HFFc6 (cell line): ENCODE measurements at regions not wholly inside any gene's neighbourhood (a gene's known extent, or its start where the extent isn't known, plus 50 kb on each side); places are given as distances from the start of the nearest gene placed in this dataset.

Experiments used
- DNase-seq: peaks from one replicate; pipeline ENCODE4 v3.0.0-alpha.2; 2018
- H3K27ac Mint-ChIP-seq: 2 replicates; pipeline ENCODE4 v1.8.0; 2020; ENCODE audit warnings: mild to moderate bottlenecking, mixed read lengths
- H3K27me3 Mint-ChIP-seq: 2 replicates; pipeline ENCODE4 v1.8.0; 2021; ENCODE audit warnings: mild to moderate bottlenecking, moderate library complexity, mixed read lengths; ENCODE audit not compliant: insufficient read depth
- H3K36me3 Mint-ChIP-seq: 2 replicates; pipeline ENCODE4 v1.8.0; 2021; ENCODE audit warnings: low read depth, mixed read lengths
- H3K4me1 Mint-ChIP-seq: 2 replicates; pipeline ENCODE4 v1.8.0; 2020; ENCODE audit warnings: low read depth, mixed read lengths
- H3K4me3 Mint-ChIP-seq: 2 replicates; pipeline ENCODE4 v1.8.0; 2020; ENCODE audit warnings: mild to moderate bottlenecking, moderate library complexity, mixed read lengths
- H3K9me3 Mint-ChIP-seq: 2 replicates; pipeline ENCODE4 v1.8.0; 2020; ENCODE audit warnings: mild to moderate bottlenecking, mixed read lengths
- CTCF ChIP-seq: fragments of 200-600 bp; sonication (generic); IDR thresholded peaks from 2 replicates; pipeline ENCODE4 v1.5.0; 2021; ENCODE audit warnings: antibody characterized with exemption, mild to moderate bottlenecking

GRCh38 chr13:109369353-109370052 lies 416.9 kb downstream of the IRS2 start:
- no peaks in the 10 kb centered on the region for H3K4me1 Mint-ChIP-seq
- H3K36me3 Mint-ChIP-seq, result no peaks in the 10 kb centered on the region
- no peak overlapping the region for H3K27ac Mint-ChIP-seq
- H3K27me3 Mint-ChIP-seq, result peaks cover 5% of the 10 kb centered on the region; the same call in 1 of the 2 replicates
- H3K9me3 Mint-ChIP-seq, result no peaks in the 10 kb centered on the region; the same call in 1 of the 2 replicates
- H3K4me3 Mint-ChIP-seq, result no peak overlapping the region
- no peak for DNase-seq
- no peak for TF ChIP-seq CTCF

GRCh38 chr13:109368230-109368629 lies 418.2 kb downstream of the IRS2 start:
- TF ChIP-seq CTCF, result no peak
- DNase-seq, result no peak
- Mint-ChIP-seq H3K4me1 (no peaks in the 10 kb centered on the region), H3K9me3 (no peaks in the 10 kb centered on the region; the same call in 1 of the 2 replicates), H3K27ac (no peak overlapping the region), H3K36me3 (no peaks in the 10 kb centered on the region), H3K27me3 (peaks cover 5% of the 10 kb centered on the region; the same call in 1 of the 2 replicates), H3K4me3 (no peak overlapping the region)

GRCh38 chr13:109366525-109366924 lies 419.9 kb downstream of the IRS2 start:
- no peak for DNase-seq
- H3K27ac Mint-ChIP-seq, result no peak overlapping the region
- no peaks in the 10 kb centered on the region for H3K4me1 Mint-ChIP-seq

GRCh38 chr13:109363431-109363830 lies 423.0 kb downstream of the IRS2 start:
- no peak for DNase-seq
- H3K4me3 Mint-ChIP-seq, result no peak overlapping the region
- no peaks in the 10 kb centered on the region; the same call in 1 of the 2 replicates for H3K9me3 Mint-ChIP-seq
- H3K27ac Mint-ChIP-seq, result no peak overlapping the region
- no peaks in the 10 kb centered on the region for H3K4me1 Mint-ChIP-seq
- no peaks in the 10 kb centered on the region for H3K36me3 Mint-ChIP-seq
- TF ChIP-seq CTCF, result no peak
- H3K27me3 Mint-ChIP-seq, result no peaks in the 10 kb centered on the region; the same call in 1 of the 2 replicates

More at GRCh38 chr13:109366525-109366924, 419.9 kb downstream of the IRS2 start:
- no peak overlapping the region for H3K4me3 Mint-ChIP-seq
- H3K9me3 Mint-ChIP-seq, result no peaks in the 10 kb centered on the region; the same call in 1 of the 2 replicates
- no peak for TF ChIP-seq CTCF
- peaks cover 2% of the 10 kb centered on the region; the same call in 1 of the 2 replicates for H3K27me3 Mint-ChIP-seq
- no peaks in the 10 kb centered on the region for H3K36me3 Mint-ChIP-seq

- DNase-seq, result no peak
- TF ChIP-seq CTCF, result no peak
- Mint-ChIP-seq H3K4me3 (no peak overlapping the region), H3K27me3 (no peaks in the 10 kb centered on the region; the same call in 1 of the 2 replicates), H3K9me3 (no peaks in the 10 kb centered on the region; the same call in 1 of the 2 replicates), H3K36me3 (no peaks in the 10 kb centered on the region), H3K27ac (no peak overlapping the region), H3K4me1 (no peaks in the 10 kb centered on the region)
Measured at GRCh38 chr13:109362616-109363015, 423.8 kb downstream of the IRS2 start.
